OCI-LY3 (cell line): ENCODE measurements at regions not wholly inside any gene's neighbourhood (a gene's known extent, or its start where the extent isn't known, plus 50 kb on each side); places are given as distances from the start of the nearest gene placed in this dataset.
"Not testable (repeated sequence)": the region's sequence is repeated elsewhere in the genome, so short reads cannot be mapped to it uniquely, and the experiment has no call there.

Source experiments
- H2AFZ ChIP-seq: fragments of 200-600, 300-600 bp; shearing (Covaris generic); 2 replicates; pipeline ENCODE4 v1.6.0; 2014; ENCODE audit warnings: antibody characterized with exemption, low read depth, low read length
- H3K27ac ChIP-seq: fragments of 200-600, 300-600 bp; sonication (generic); 2 replicates; pipeline ENCODE4 v1.5.1; 2014; ENCODE audit warnings: mild to moderate bottlenecking, low read length, moderate library complexity, mixed read lengths
- H3K27me3 ChIP-seq: fragments of 200-600, 300-600 bp; sonication (generic); 2 replicates; pipeline ENCODE4 v1.6.1; 2014; ENCODE audit warnings: low read depth, low read length, mixed read lengths
- H3K36me3 ChIP-seq: fragments of 200-600, 300-600 bp; sonication (generic); replicated peaks from 2 replicates; pipeline ENCODE3; 2014; ENCODE audit warnings: low read depth, low read length, mixed read lengths
- H3K4me1 ChIP-seq: fragments of 300-600, 200-600 bp; sonication (generic); 2 replicates; pipeline ENCODE4 v1.6.1; 2014; ENCODE audit warnings: low read length, mixed read lengths
- H3K4me2 ChIP-seq: fragments of 200-600, 300-600 bp; sonication (generic); 2 replicates; pipeline ENCODE4 v1.6.1; 2014; ENCODE audit warnings: low read length, mixed read lengths
- H3K4me3 ChIP-seq: fragments of 300-600, 200-600 bp; sonication (generic); 2 replicates; pipeline ENCODE4 v1.5.1; 2014; ENCODE audit warnings: antibody characterized with exemption, mild to moderate bottlenecking, low read length, moderate library complexity
- H3K79me2 ChIP-seq: fragments of 300-600, 200-600 bp; shearing (Covaris generic); 2 replicates; pipeline ENCODE4 v1.6.1; 2014; ENCODE audit warnings: mild to moderate bottlenecking, low read length, mixed read lengths
- H3K9ac ChIP-seq: fragments of 300-600, 200-600 bp; shearing (Covaris generic); 2 replicates; pipeline ENCODE4 v1.6.0; 2014; ENCODE audit warnings: mild to moderate bottlenecking, low read length, moderate library complexity
- H3K9me3 ChIP-seq: fragments of 200-600, 300-600 bp; shearing (Covaris generic); 2 replicates; pipeline ENCODE4 v1.6.1; 2014; ENCODE audit warnings: low read length, mixed read lengths; ENCODE audit not compliant: insufficient read depth
- H4K20me1 ChIP-seq: fragments of 200-600, 300-600 bp; sonication (generic); 2 replicates; pipeline ENCODE4 v1.6.1; 2016; ENCODE audit warnings: low read length, mixed read lengths; ENCODE audit not compliant: insufficient read depth
- EZH2phosphoT487 ChIP-seq: fragments of 200-600 bp; shearing (Covaris generic); IDR thresholded peaks from 2 replicates; pipeline ENCODE4 v1.6.1; 2018; ENCODE audit warnings: antibody characterized with exemption, mixed run types, low read depth
- TF ChIP-seq, protein P1 (sequence below): fragments of 200-600, 300-600 bp; sonication (generic); IDR thresholded peaks from 2 replicates; pipeline ENCODE4 v1.5.1; 2014; ENCODE audit warnings: antibody characterized with exemption, low read length, low read depth

- no peak overlapping the region for H3K4me3 ChIP-seq
- no peaks in the 10 kb centered on the region for H3K4me1 ChIP-seq
- no peak overlapping the region for H2AFZ ChIP-seq
- no peak overlapping the region for H3K9ac ChIP-seq
- TF ChIP-seq, protein P1, sequence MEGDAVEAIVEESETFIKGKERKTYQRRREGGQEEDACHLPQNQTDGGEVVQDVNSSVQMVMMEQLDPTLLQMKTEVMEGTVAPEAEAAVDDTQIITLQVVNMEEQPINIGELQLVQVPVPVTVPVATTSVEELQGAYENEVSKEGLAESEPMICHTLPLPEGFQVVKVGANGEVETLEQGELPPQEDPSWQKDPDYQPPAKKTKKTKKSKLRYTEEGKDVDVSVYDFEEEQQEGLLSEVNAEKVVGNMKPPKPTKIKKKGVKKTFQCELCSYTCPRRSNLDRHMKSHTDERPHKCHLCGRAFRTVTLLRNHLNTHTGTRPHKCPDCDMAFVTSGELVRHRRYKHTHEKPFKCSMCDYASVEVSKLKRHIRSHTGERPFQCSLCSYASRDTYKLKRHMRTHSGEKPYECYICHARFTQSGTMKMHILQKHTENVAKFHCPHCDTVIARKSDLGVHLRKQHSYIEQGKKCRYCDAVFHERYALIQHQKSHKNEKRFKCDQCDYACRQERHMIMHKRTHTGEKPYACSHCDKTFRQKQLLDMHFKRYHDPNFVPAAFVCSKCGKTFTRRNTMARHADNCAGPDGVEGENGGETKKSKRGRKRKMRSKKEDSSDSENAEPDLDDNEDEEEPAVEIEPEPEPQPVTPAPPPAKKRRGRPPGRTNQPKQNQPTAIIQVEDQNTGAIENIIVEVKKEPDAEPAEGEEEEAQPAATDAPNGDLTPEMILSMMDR: no peak
- TF ChIP-seq EZH2phosphoT487: no peak
- no peaks in the 10 kb centered on the region for H3K36me3 ChIP-seq
- no peaks in the 10 kb centered on the region for H3K79me2 ChIP-seq
- no peaks in the 10 kb centered on the region for H3K9me3 ChIP-seq
- H3K4me2 ChIP-seq: no peak overlapping the region
- H3K27me3 ChIP-seq: no peaks in the 10 kb centered on the region
- H4K20me1 ChIP-seq: no peaks in the 10 kb centered on the region
- no peak overlapping the region for H3K27ac ChIP-seq
Measured at GRCh38 chr3:40901298-40901697, 298.0 kb upstream of the CTNNB1 start.

GRCh38 chr3:40901796-40902195, 297.5 kb upstream of the CTNNB1 start:
- TF ChIP-seq, protein P1: no peak
- TF ChIP-seq EZH2phosphoT487: no peak
- H3K9ac ChIP-seq: no peak overlapping the region
- no peaks in the 10 kb centered on the region for H3K36me3 ChIP-seq
- H3K4me1 ChIP-seq: no peaks in the 10 kb centered on the region
- no peaks in the 10 kb centered on the region for H3K27me3 ChIP-seq
- H3K9me3 ChIP-seq: no peaks in the 10 kb centered on the region
- H3K4me3 ChIP-seq: no peak overlapping the region
- H3K4me2 ChIP-seq: no peak overlapping the region
- H2AFZ ChIP-seq: no peak overlapping the region
- no peaks in the 10 kb centered on the region for H4K20me1 ChIP-seq
- no peaks in the 10 kb centered on the region for H3K79me2 ChIP-seq
- H3K27ac ChIP-seq: no peak overlapping the region

GRCh38 chr3:40907907-40908465, 291.3 kb upstream of the CTNNB1 start:
- H2AFZ ChIP-seq, H3K4me3 ChIP-seq, H3K79me2 ChIP-seq, H3K4me1 ChIP-seq, H3K9ac ChIP-seq, H3K36me3 ChIP-seq, H3K4me2 ChIP-seq, H3K27ac ChIP-seq, H3K27me3 ChIP-seq, H3K9me3 ChIP-seq, H4K20me1 ChIP-seq: not testable (repeated sequence)

GRCh38 chr3:40908612-40909011, 290.7 kb upstream of the CTNNB1 start:
- Histone ChIP-seq H3K79me2 (no peaks in the 10 kb centered on the region), H3K9me3 (no peaks in the 10 kb centered on the region), H3K27ac (no peak overlapping the region), H3K36me3 (no peaks in the 10 kb centered on the region), H3K4me3 (no peak overlapping the region), H2AFZ (no peak overlapping the region), H3K4me2 (no peak overlapping the region), H4K20me1 (no peaks in the 10 kb centered on the region), H3K4me1 (no peaks in the 10 kb centered on the region), H3K27me3 (no peaks in the 10 kb centered on the region), H3K9ac (no peak overlapping the region)
- TF ChIP-seq EZH2phosphoT487: no peak
- TF ChIP-seq, protein P1: no peak

DNA sequence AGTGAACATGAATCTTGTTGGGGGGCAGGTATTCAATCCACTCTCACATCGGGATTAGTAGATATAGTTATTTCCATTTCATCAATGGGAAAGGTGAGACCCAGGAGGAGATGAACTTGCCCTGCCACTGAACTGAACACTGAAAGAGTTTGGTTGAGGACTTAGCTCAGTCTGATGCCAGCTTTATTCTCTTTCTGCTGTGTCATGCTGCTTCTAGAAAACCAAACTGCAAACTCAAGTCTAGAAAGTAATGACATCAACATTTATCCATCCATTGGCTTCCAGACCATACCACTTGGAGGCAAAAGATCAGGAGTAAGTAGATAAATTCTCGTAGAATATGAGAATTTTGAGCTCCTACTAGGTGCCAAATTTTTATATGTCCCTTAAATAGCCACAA, 288.0 kb upstream of the CTNNB1 start:
- H3K4me1 ChIP-seq: no peaks in the 10 kb centered on the region
- H3K4me2 ChIP-seq: no peak overlapping the region
- H3K4me3 ChIP-seq: no peak overlapping the region
- no peaks in the 10 kb centered on the region for H3K79me2 ChIP-seq
- H3K36me3 ChIP-seq: no peaks in the 10 kb centered on the region
- no peak overlapping the region for H2AFZ ChIP-seq
- TF ChIP-seq EZH2phosphoT487: no peak
- TF ChIP-seq, protein P1: no peak
- H3K27ac ChIP-seq: no peak overlapping the region
- no peaks in the 10 kb centered on the region for H3K9me3 ChIP-seq
- H3K27me3 ChIP-seq: no peaks in the 10 kb centered on the region
- no peak overlapping the region for H3K9ac ChIP-seq
- no peaks in the 10 kb centered on the region for H4K20me1 ChIP-seq
